Osteocyte (in vitro differentiated cells): ENCODE measurements at regions not wholly inside any gene's neighbourhood (a gene's known extent, or its start where the extent isn't known, plus 50 kb on each side); places are given as distances from the start of the nearest gene placed in this dataset.

ENCODE experiments used
- DNase-seq: peaks from one replicate; pipeline ENCODE4 v3.0.0; 2021; ENCODE audit warnings: mixed read lengths; ENCODE audit not compliant: unreplicated experiment; ENCODE audit errors: extremely low spot score
- H3K27ac Mint-ChIP-seq: one replicate; pipeline ENCODE4 v1.8.0; 2021; ENCODE audit warnings: mild to moderate bottlenecking, mixed read lengths; ENCODE audit not compliant: unreplicated experiment
- H3K27me3 Mint-ChIP-seq: one replicate; pipeline ENCODE4 v1.8.0; 2021; ENCODE audit warnings: mixed read lengths; ENCODE audit not compliant: unreplicated experiment
- H3K36me3 Mint-ChIP-seq: one replicate; pipeline ENCODE4 v1.8.0; 2021; ENCODE audit warnings: mixed read lengths; ENCODE audit not compliant: unreplicated experiment
- H3K4me1 Mint-ChIP-seq: one replicate; pipeline ENCODE4 v1.8.0; 2021; ENCODE audit warnings: mixed read lengths; ENCODE audit not compliant: unreplicated experiment
- H3K4me3 Mint-ChIP-seq: one replicate; pipeline ENCODE4 v1.8.0; 2021; ENCODE audit warnings: mild to moderate bottlenecking, moderate library complexity, mixed read lengths; ENCODE audit not compliant: unreplicated experiment
- H3K9me3 Mint-ChIP-seq: one replicate; pipeline ENCODE4 v1.8.0; 2021; ENCODE audit warnings: mixed read lengths; ENCODE audit not compliant: unreplicated experiment
- CTCF ChIP-seq: fragments of 200-600 bp; sonication (generic); IDR thresholded peaks from 2 replicates; pipeline ENCODE4 v1.5.0; 2021; ENCODE audit warnings: antibody characterized with exemption, mild to moderate bottlenecking, moderate library complexity

GRCh38 chr13:54196684-54197083 is 1168.1 kb downstream of the OLFM4 start:
- Mint-ChIP-seq H3K4me3 (no peak overlapping the region), H3K36me3 (no peaks in the 10 kb centered on the region), H3K27me3 (no peaks in the 10 kb centered on the region), H3K4me1 (no peaks in the 10 kb centered on the region), H3K9me3 (peaks cover 8% of the 10 kb centered on the region), H3K27ac (no peak overlapping the region)
- no peak for DNase-seq
- TF ChIP-seq CTCF = no peak

GRCh38 chr13:54198911-54199310 is 1170.3 kb downstream of the OLFM4 start:
- Mint-ChIP-seq H3K27me3 (no peaks in the 10 kb centered on the region), H3K4me3 (no peak overlapping the region), H3K4me1 (no peaks in the 10 kb centered on the region), H3K9me3 (peaks cover 8% of the 10 kb centered on the region), H3K27ac (no peak overlapping the region), H3K36me3 (no peaks in the 10 kb centered on the region)
- TF ChIP-seq CTCF = no peak
- no peak for DNase-seq

GRCh38 chr13:54206626-54207025 is 1178.0 kb downstream of the OLFM4 start:
- no peak for DNase-seq
- no peaks in the 10 kb centered on the region for H3K36me3 Mint-ChIP-seq
- H3K4me1 Mint-ChIP-seq = no peaks in the 10 kb centered on the region
- H3K27ac Mint-ChIP-seq = no peak overlapping the region
- TF ChIP-seq CTCF = no peak
- H3K27me3 Mint-ChIP-seq = no peaks in the 10 kb centered on the region
- no peak overlapping the region for H3K4me3 Mint-ChIP-seq
- H3K9me3 Mint-ChIP-seq = no peaks in the 10 kb centered on the region

- Mint-ChIP-seq H3K27ac (no peak overlapping the region), H3K9me3 (peaks cover 10% of the 10 kb centered on the region)
- DNase-seq = no peak
Measured at GRCh38 chr13:54210397-54211049, 1181.9 kb downstream of the OLFM4 start.

GRCh38 chr13:54216221-54216620 is 1187.6 kb downstream of the OLFM4 start:
- Mint-ChIP-seq H3K36me3 (no peaks in the 10 kb centered on the region), H3K27ac (no peak overlapping the region), H3K9me3 (peaks cover 30% of the 10 kb centered on the region), H3K4me1 (no peaks in the 10 kb centered on the region), H3K27me3 (no peaks in the 10 kb centered on the region), H3K4me3 (no peak overlapping the region)
- DNase-seq = no peak
- no peak for TF ChIP-seq CTCF

More at GRCh38 chr13:54210397-54211049, 1181.9 kb downstream of the OLFM4 start:
- Mint-ChIP-seq H3K4me1 (no peaks in the 10 kb centered on the region), H3K4me3 (no peak overlapping the region), H3K36me3 (no peaks in the 10 kb centered on the region), H3K27me3 (no peaks in the 10 kb centered on the region)
- TF ChIP-seq CTCF = no peak
